ENCODE measurements at regions not wholly inside any gene's neighbourhood (a gene's known extent, or its start where the extent isn't known, plus 50 kb on each side); places are given as distances from the start of the nearest gene placed in this dataset.

- TF ChIP-seq, protein P1, sequence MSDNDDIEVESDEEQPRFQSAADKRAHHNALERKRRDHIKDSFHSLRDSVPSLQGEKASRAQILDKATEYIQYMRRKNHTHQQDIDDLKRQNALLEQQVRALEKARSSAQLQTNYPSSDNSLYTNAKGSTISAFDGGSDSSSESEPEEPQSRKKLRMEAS (IDR thresholded peaks at IDR 0.05; ENCODE audit: low read depth, low read length) = no peak
- TF ChIP-seq MYC (IDR thresholded peaks at IDR 0.05; ENCODE audit: low read depth, low read length) (no peak), POLR2A (IDR thresholded peaks at IDR 0.05; ENCODE audit: extremely low read depth, insufficient read length) (no peak)
- TF ChIP-seq, protein P2, sequence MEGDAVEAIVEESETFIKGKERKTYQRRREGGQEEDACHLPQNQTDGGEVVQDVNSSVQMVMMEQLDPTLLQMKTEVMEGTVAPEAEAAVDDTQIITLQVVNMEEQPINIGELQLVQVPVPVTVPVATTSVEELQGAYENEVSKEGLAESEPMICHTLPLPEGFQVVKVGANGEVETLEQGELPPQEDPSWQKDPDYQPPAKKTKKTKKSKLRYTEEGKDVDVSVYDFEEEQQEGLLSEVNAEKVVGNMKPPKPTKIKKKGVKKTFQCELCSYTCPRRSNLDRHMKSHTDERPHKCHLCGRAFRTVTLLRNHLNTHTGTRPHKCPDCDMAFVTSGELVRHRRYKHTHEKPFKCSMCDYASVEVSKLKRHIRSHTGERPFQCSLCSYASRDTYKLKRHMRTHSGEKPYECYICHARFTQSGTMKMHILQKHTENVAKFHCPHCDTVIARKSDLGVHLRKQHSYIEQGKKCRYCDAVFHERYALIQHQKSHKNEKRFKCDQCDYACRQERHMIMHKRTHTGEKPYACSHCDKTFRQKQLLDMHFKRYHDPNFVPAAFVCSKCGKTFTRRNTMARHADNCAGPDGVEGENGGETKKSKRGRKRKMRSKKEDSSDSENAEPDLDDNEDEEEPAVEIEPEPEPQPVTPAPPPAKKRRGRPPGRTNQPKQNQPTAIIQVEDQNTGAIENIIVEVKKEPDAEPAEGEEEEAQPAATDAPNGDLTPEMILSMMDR (IDR thresholded peaks at IDR 0.05; ENCODE audit: low read depth, low read length) = no peak
- no peak overlapping the region for H3K4me3 ChIP-seq (ENCODE audit: low read depth, low read length)
- peak; percentile 4 for DNase-seq (ENCODE audit: low read depth)
Observed at GRCh38 chr22:48531108-48531507, 1296.6 kb downstream of the BRD1 start.

GRCh38 chr22:48530666-48531065 lies 1297.0 kb downstream of the BRD1 start:
- H3K4me3 ChIP-seq (ENCODE audit: low read depth, low read length) = no peak overlapping the region
- no peak for DNase-seq (ENCODE audit: low read depth)
- TF ChIP-seq POLR2A (IDR thresholded peaks at IDR 0.05; ENCODE audit: extremely low read depth, insufficient read length) (no peak), MYC (IDR thresholded peaks at IDR 0.05; ENCODE audit: low read depth, low read length) (no peak)
- TF ChIP-seq, protein P2 (IDR thresholded peaks at IDR 0.05; ENCODE audit: low read depth, low read length) = no peak
- TF ChIP-seq, protein P1 (IDR thresholded peaks at IDR 0.05; ENCODE audit: low read depth, low read length) = no peak

DNA sequence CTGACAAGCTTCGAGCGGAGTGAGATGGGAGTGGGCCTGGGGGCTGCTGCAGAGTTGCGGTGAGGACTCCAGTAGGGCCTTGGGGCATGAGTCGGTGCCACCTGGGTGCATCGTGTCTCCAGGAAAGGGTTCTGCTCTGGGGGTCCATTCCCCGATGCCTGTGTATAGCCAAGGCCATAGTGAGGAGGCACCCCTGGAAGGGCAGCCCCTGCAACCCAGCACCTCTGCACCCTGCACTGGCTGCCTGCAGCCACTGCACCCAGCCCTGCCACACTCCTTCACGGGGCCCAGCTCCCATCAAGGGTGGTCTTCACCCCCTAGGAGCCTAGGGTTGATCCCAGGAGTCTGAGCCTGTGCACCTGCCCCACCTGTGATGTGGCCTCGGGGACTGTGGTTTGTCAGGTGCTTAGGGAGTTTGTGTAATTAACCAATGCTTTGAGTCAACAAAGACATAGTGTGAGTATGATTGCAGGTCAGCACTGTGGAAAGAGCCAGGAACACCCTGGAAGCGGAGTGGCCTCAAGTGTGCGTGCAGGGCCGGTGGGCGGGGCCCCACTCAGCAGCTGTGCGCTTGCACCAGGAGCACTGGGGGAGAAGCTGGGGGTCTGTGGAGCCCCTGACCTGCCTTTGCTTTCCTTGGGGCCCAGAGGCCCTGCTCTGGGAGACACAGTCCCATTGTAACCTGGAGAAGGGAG lies 1299.3 kb downstream of the BRD1 start:
- no peak overlapping the region for H3K4me3 ChIP-seq (ENCODE audit: low read depth, low read length)
- DNase-seq (ENCODE audit: low read depth) = no peak
- no peak for TF ChIP-seq MYC (IDR thresholded peaks at IDR 0.05; ENCODE audit: low read depth, low read length)
- TF ChIP-seq, protein P1 (IDR thresholded peaks at IDR 0.05; ENCODE audit: low read depth, low read length) = no peak
- TF ChIP-seq POLR2A (IDR thresholded peaks at IDR 0.05; ENCODE audit: extremely low read depth, insufficient read length) = no peak

DNA sequence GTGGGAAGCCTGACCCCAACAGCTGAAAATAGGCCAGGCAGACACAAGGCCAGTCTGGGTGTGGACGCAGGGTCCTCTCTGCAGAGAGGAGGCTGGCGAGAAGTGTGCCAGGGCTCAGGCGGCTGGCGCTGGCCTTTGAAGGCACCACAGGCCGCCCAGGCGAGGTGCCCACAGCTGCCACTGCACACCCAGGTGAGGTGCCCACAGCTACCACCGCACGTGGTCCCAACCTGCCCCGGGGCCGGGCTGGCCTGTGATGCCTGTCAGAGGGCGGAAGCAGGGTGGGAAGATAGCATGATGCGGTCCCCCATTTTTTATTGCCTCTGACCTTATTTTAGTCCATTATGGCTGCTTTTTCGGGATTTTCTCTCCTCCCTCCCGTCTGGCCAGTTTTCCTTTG lies 1303.9 kb downstream of the BRD1 start:
- DNase-seq (ENCODE audit: low read depth) = no peak
- no peak overlapping the region for H3K4me3 ChIP-seq (ENCODE audit: low read depth, low read length)
- TF ChIP-seq, protein P2 (IDR thresholded peaks at IDR 0.05; ENCODE audit: low read depth, low read length) = no peak
- TF ChIP-seq MYC (IDR thresholded peaks at IDR 0.05; ENCODE audit: low read depth, low read length) = no peak
- TF ChIP-seq, protein P1 (IDR thresholded peaks at IDR 0.05; ENCODE audit: low read depth, low read length) = no peak
- no peak for TF ChIP-seq POLR2A (IDR thresholded peaks at IDR 0.05; ENCODE audit: extremely low read depth, insufficient read length)

DNA sequence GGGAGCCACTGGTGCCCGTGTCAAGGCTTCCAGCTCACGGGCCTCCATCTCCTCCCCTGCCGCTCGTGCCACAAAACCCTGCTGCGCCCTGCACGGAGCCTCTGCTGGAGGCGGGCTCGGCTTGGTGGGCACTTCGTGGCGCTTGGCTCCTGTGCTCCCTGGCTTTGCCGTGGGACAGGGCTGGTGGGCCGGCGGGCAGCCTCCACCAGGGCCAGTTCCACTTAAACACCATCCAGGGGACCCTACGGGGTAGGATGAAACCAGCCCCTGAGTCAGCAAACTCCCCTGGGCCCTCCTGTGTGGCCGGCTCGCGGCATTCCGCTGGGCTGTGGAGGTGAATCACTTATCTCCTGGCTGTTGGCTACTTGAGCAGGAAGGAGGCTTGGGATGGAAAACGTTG lies 1304.6 kb downstream of the BRD1 start:
- TF ChIP-seq, protein P1 (IDR thresholded peaks at IDR 0.05; ENCODE audit: low read depth, low read length) = no peak
- TF ChIP-seq POLR2A (IDR thresholded peaks at IDR 0.05; ENCODE audit: extremely low read depth, insufficient read length) (no peak), MYC (IDR thresholded peaks at IDR 0.05; ENCODE audit: low read depth, low read length) (no peak)
- TF ChIP-seq, protein P2 (IDR thresholded peaks at IDR 0.05; ENCODE audit: low read depth, low read length) = no peak
- no peak overlapping the region for H3K4me3 ChIP-seq (ENCODE audit: low read depth, low read length)
- no peak for DNase-seq (ENCODE audit: low read depth)

DNA sequence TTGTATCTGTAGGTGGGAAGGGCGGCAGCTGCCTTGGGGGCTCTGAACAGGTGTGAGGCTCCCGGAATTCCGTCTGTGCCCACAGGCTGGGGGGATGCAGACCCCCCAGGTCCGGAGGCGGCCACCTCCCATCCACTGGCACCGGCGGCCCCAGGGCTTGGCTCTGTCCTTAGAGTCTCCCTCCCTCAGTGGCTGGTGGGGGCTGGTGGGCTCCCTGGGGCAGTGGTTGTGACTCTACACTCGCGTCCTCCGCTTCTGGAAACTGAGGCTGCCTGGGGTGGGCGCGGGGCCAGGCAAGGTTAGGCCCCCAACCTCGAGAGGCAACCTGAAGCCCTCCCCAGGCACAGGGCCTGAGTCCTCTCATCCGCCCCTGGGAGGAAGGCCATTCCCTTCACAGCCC lies 1305.4 kb downstream of the BRD1 start:
- DNase-seq (ENCODE audit: low read depth) = no peak
- H3K4me3 ChIP-seq (ENCODE audit: low read depth, low read length) = no peak overlapping the region
- TF ChIP-seq POLR2A (IDR thresholded peaks at IDR 0.05; ENCODE audit: extremely low read depth, insufficient read length) = no peak
- TF ChIP-seq, protein P2 (IDR thresholded peaks at IDR 0.05; ENCODE audit: low read depth, low read length) = no peak
- TF ChIP-seq, protein P1 (IDR thresholded peaks at IDR 0.05; ENCODE audit: low read depth, low read length) = no peak
- no peak for TF ChIP-seq MYC (IDR thresholded peaks at IDR 0.05; ENCODE audit: low read depth, low read length)

Measured in NB4 (cell line).